IMR-90 (cell line): ENCODE measurements at regions not wholly inside any gene's neighbourhood (a gene's known extent, or its start where the extent isn't known, plus 50 kb on each side); places are given as distances from the start of the nearest gene placed in this dataset.

ENCODE experiments used
- ATAC-seq: fragments of 200-7000 bp; cut with Tn5 transposase; 2 replicates; pipeline ENCODE4 v1.9.1; 2020; ENCODE audit warnings: low read depth, mild to moderate bottlenecking, moderate library complexity
- BruUV-seq: library from RNA; stranded (reverse); fragments of 400-500 nt; replicated peaks from 2 replicates; lab custom pipeline; 2021; lab: Mats Ljungman, UMichigan
- CTCF ChIA-PET: fragments of 300-600 bp; formaldehyde crosslinking; extraction: SDS; loops from one replicate; lab custom pipeline; 2021; ENCODE audit warnings: antibody characterized with exemption; lab: Yijun Ruan, JAX
- POLR2A ChIA-PET: fragments of 300-600 bp; sonication (Branson Sonifier 250); formaldehyde crosslinking; loops from one replicate; lab custom pipeline; 2022; ENCODE audit warnings: antibody characterized with exemption; ENCODE audit not compliant: unreplicated experiment; lab: Charles Lee
- DNase-seq: peaks from one replicate; pipeline ENCODE4 v3.0.0; 2013
- H2AFZ ChIP-seq: replicated peaks from 2 replicates; pipeline ENCODE3; 2013; ENCODE audit warnings: low read length, mild to moderate bottlenecking; ENCODE audit not compliant: poor library complexity
- H2AK5ac ChIP-seq: 2 replicates; pipeline ENCODE4 v1.6.1; 2013; ENCODE audit warnings: low read depth, low read length, inconsistent platforms
- H2AK9ac ChIP-seq: replicated peaks from 2 replicates; pipeline ENCODE3; 2013; ENCODE audit warnings: mild to moderate bottlenecking, low read depth, low read length, moderate library complexity; ENCODE audit not compliant: poor library complexity
- H2BK120ac ChIP-seq: 2 replicates; pipeline ENCODE4 v1.6.1; 2013; ENCODE audit warnings: low read depth, low read length, inconsistent platforms
- H2BK15ac ChIP-seq: 3 replicates; pipeline ENCODE4 v1.6.1; 2013; ENCODE audit warnings: low read depth, low read length, inconsistent platforms
- H2BK20ac ChIP-seq: 2 replicates; pipeline ENCODE4 v1.6.1; 2013; ENCODE audit warnings: low read depth, mild to moderate bottlenecking, inconsistent platforms, low read length, moderate library complexity
- H2BK5ac ChIP-seq: 2 replicates; pipeline ENCODE4 v1.6.1; 2013; ENCODE audit warnings: mild to moderate bottlenecking, low read depth, low read length, inconsistent platforms; ENCODE audit not compliant: poor library complexity, severe bottlenecking
- H3K14ac ChIP-seq: replicated peaks from 2 replicates; pipeline ENCODE4 v1.6.1; 2013; ENCODE audit warnings: low read depth, low read length, inconsistent platforms
- H3K18ac ChIP-seq: 2 replicates; pipeline ENCODE4 v1.6.1; 2013; ENCODE audit warnings: low read depth, low read length, control low read depth
- H3K23ac ChIP-seq: 2 replicates; pipeline ENCODE4 v1.6.1; 2013; ENCODE audit warnings: low read depth, low read length, inconsistent platforms
- H3K27ac ChIP-seq: 2 replicates; pipeline ENCODE4 v1.5.1; 2013; ENCODE audit warnings: mild to moderate bottlenecking, control low read depth, low read length; ENCODE audit not compliant: insufficient read depth
- H3K27me3 ChIP-seq: 2 replicates; pipeline ENCODE4 v1.6.1; 2013; ENCODE audit warnings: low read length; ENCODE audit not compliant: control insufficient read depth, insufficient read depth
- H3K36me3 ChIP-seq: 2 replicates; pipeline ENCODE4 v1.6.1; 2013; ENCODE audit warnings: low read length, mixed read lengths; ENCODE audit not compliant: control insufficient read depth, insufficient read depth
- H3K4ac ChIP-seq: 2 replicates; pipeline ENCODE4 v1.6.1; 2013; ENCODE audit warnings: low read depth, low read length, inconsistent platforms
- H3K4me1 ChIP-seq: 2 replicates; pipeline ENCODE4 v1.6.1; 2013; ENCODE audit warnings: low read length, mixed read lengths; ENCODE audit not compliant: control insufficient read depth, insufficient read depth
- H3K4me2 ChIP-seq: 2 replicates; pipeline ENCODE4 v1.6.1; 2013; ENCODE audit warnings: low read depth, mild to moderate bottlenecking, control low read depth, low read length, moderate library complexity
- H3K4me3 ChIP-seq: 2 replicates; pipeline ENCODE4 v1.5.1; 2013; ENCODE audit warnings: low read depth, mild to moderate bottlenecking, control low read depth, low read length, moderate library complexity; ENCODE audit not compliant: insufficient read depth
- H3K56ac ChIP-seq: 2 replicates; pipeline ENCODE4 v1.6.1; 2013; ENCODE audit warnings: low read length, inconsistent platforms; ENCODE audit not compliant: insufficient read depth; ENCODE audit errors: extremely low read depth
- H3K79me1 ChIP-seq, 2 experiments: 2 replicates each; pipeline ENCODE4 v1.6.1; 2013; ENCODE audit warnings: low read length in 2 of 2, inconsistent platforms in 1 of 2, low read depth in 1 of 2
- H3K9ac ChIP-seq: 2 replicates; pipeline ENCODE4 v1.6.1; 2013; ENCODE audit warnings: low read depth, low read length, control low read depth
- H3K9me1 ChIP-seq: 2 replicates; pipeline ENCODE4 v1.6.1; 2013; ENCODE audit warnings: low read length, inconsistent platforms; ENCODE audit not compliant: insufficient read depth
- H3K9me3 ChIP-seq: 2 replicates; pipeline ENCODE4 v1.6.1; 2013; ENCODE audit warnings: low read length; ENCODE audit not compliant: control insufficient read depth, insufficient read depth
- H4K20me1 ChIP-seq: 2 replicates; pipeline ENCODE4 v1.6.1; 2013; ENCODE audit warnings: low read length, inconsistent platforms; ENCODE audit not compliant: insufficient read depth
- H4K5ac ChIP-seq: 2 replicates; pipeline ENCODE4 v1.6.1; 2013; ENCODE audit warnings: mild to moderate bottlenecking, low read depth, low read length, control low read depth
- H4K8ac ChIP-seq, 2 experiments: 2 replicates each; pipeline ENCODE4 v1.6.1; 2013; ENCODE audit warnings: low read depth in 2 of 2, low read length in 2 of 2, control low read depth in 1 of 2, inconsistent platforms in 1 of 2
- H4K91ac ChIP-seq: 2 replicates; pipeline ENCODE4 v1.6.1; 2013; ENCODE audit warnings: low read depth, low read length, inconsistent platforms; ENCODE audit not compliant: insufficient read depth
- CEBPB ChIP-seq: IDR thresholded peaks from 2 replicates; pipeline ENCODE4 v1.6.1; 2012; ENCODE audit warnings: low read depth, low read length, improper control_type of control experiment
- FOS ChIP-seq: fragments of 150-350 bp; IDR thresholded peaks from 2 replicates; pipeline ENCODE4 v1.6.1; 2016; ENCODE audit warnings: low read depth, low read length
- WGBS, 2 experiments: methylation state at CpG; one replicate each; pipeline versions ENCODE4 v1.1.5 to v1.1.7; 2013; ENCODE audit warnings: missing lambda C conversion rate in 2 of 2; ENCODE audit not compliant: insufficient read length in 1 of 2; ENCODE audit errors: extremely low coverage in 2 of 2; 5-methylcytosine and 5-hydroxymethylcytosine counted together
- dilution Hi-C: fragments of 300-500 bp; cut with HindIII; formaldehyde crosslinking; loops from one replicate; pipeline ENCODE4 v1.14.3; 2018; ENCODE audit warnings: low sequenced_read_pairs; ENCODE audit not compliant: unreplicated experiment
- in situ Hi-C: fragments of 300-500 bp; cut with MboI; formaldehyde crosslinking; loops from 3 replicates; pipeline ENCODE4 v1.14.3; 2019; ENCODE audit warnings: low sequenced_read_pairs, inconsistent platforms, mixed read lengths
- intact Hi-C: fragments of 100-400 bp; cut with micrococcal nuclease; formaldehyde crosslinking; loops from 2 replicates; pipeline ENCODE4 v1.10.0; 2022

DNA sequence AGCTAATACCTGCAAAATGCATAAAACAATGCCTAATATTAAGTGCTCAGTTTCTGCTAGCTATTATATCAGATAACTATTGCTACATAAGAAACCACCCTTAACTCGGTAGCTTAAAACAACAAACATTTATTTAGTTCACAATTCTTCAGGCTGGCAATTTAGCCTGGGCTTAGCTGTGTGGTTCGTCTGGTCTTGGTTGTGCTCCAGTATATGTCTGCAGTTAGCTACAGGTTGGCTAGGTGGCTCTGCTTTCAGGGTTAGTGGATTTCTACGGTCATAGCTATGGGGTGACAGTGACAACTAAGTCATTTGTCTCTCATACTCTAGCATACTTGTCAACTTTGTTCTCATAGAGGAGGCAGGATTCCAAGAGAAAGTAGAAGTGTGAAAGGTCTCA is 61.8 kb upstream of the NRP1 start:
- DNase-seq (no peak), ATAC-seq (no peak)
- H3K56ac ChIP-seq = no peak overlapping the region
- H3K4me2 ChIP-seq = no peak overlapping the region
- H3K27ac ChIP-seq = no peak overlapping the region
- in situ Hi-C loops (no loop called here), intact Hi-C loops (no loop called here), dilution Hi-C loops (no loop called here)
- H3K23ac ChIP-seq = no peak overlapping the region
- no peaks in the 10 kb centered on the region for H4K20me1 ChIP-seq
- H3K9me3 ChIP-seq = peaks cover 9% of the 10 kb centered on the region
- H4K5ac ChIP-seq = no peak overlapping the region
- H2AK9ac ChIP-seq = no peak overlapping the region
- H2BK15ac ChIP-seq = no peak overlapping the region
- no peaks in the 10 kb centered on the region for H3K4me1 ChIP-seq
- no peak overlapping the region for H3K14ac ChIP-seq
- CTCF ChIA-PET = no interaction called here
- H2BK120ac ChIP-seq = no peak overlapping the region
- no peak overlapping the region for H3K4me3 ChIP-seq
- no CpG with 5 or more reads among the region's 3 CpGs for WGBS, 2 experiments
- H4K8ac ChIP-seq = no peak overlapping the region
- H3K4ac ChIP-seq = no peak overlapping the region
- POLR2A ChIA-PET = no interaction called here
- no peak overlapping the region for H3K9ac ChIP-seq
- H2AFZ ChIP-seq = no peak overlapping the region
- H2BK20ac ChIP-seq = no peak overlapping the region
- no peak overlapping the region for H2AK5ac ChIP-seq
- BruUV-seq = no TSS peak
- no peak overlapping the region for H2BK5ac ChIP-seq
- no peaks in the 10 kb centered on the region for H3K36me3 ChIP-seq
- H3K9me1 ChIP-seq = no peaks in the 10 kb centered on the region
- no peak overlapping the region for H4K91ac ChIP-seq
- TF ChIP-seq CEBPB (no peak), FOS (no peak)
- no peaks in the 10 kb centered on the region for H3K79me1 ChIP-seq
- H3K27me3 ChIP-seq = peaks cover 7% of the 10 kb centered on the region
- H3K18ac ChIP-seq = no peak overlapping the region
